Heart left ventricle (tissue), 13 donors: ENCODE measurements at regions not wholly inside any gene's neighbourhood (a gene's known extent, or its start where the extent isn't known, plus 50 kb on each side); places are given as distances from the start of the nearest gene placed in this dataset.

Experiments used
- CTCF ChIP-seq, 12 donors: fragments of 200-600 bp; sonication (generic) in 4 of 12; IDR thresholded peaks; one replicate each; pipeline versions ENCODE4 v1.5.0 to v1.8.0; 2018 to 2022; ENCODE audit warnings: antibody characterized with exemption in 12 of 12, mild to moderate bottlenecking in 5 of 12
- POLR2A ChIP-seq, 2 donors: fragments of 450-650 bp; IDR thresholded peaks; one replicate each; pipeline ENCODE4 v1.6.1; 2017; ENCODE audit warnings: antibody characterized with exemption in 2 of 2, mild to moderate bottlenecking in 2 of 2, moderate library complexity in 2 of 2
- donor health status: ischemic (EF 13 %, LVEDD 7.1; RV severe dilation, severe dysfunction).
- donor health status: DM: no; HTN: yes; CAD: no.
- donor health status: DM: no; HTN: no; CAD: no.
- donor health status: ischemic (EF 25% LVEDD 6.9; RV normal size, moderate dysfunction).
- donor health status: ischemic (EF 25% LVEDD 5.7; RV mildly dilated, moderate dysfunction).
- donor health status: ischemic (EF 35%, LVEDD 5.7; RV mildly dilated, moderate dysfunction).
- donor health status: nonischemic (EF 11% LVEDD 7.7; RV severe dilation, severe dysfunction).
- donor health status: DM: yes; HTN: yes; CAD: no.
- donor health status: PGD.
- donor health status: ischemic (EF 29% LVEDD 5.4; RV normal size, mild dysfunction).
- donor health status: nonischemic (EF 23%, LVEDD 6.1; RV moderate dilation, normal function).

GRCh38 chr2:66306483-66306882, 128.4 kb upstream of the MEIS1 start:
- TF ChIP-seq CTCF (IDR thresholded peaks at IDR 0.05) (no peak), POLR2A (IDR thresholded peaks at IDR 0.05) (no peak)
